HG03442 (cell line): ENCODE measurements at regions not wholly inside any gene's neighbourhood (a gene's known extent, or its start where the extent isn't known, plus 50 kb on each side); places are given as distances from the start of the nearest gene placed in this dataset.

Source experiments
- ATAC-seq: cut with Tn5 transposase; IDR thresholded peaks from one replicate; pipeline ENCODE4 v1.9.1; 2021; ENCODE audit warnings: mild to moderate bottlenecking, moderate library complexity; ENCODE audit not compliant: unreplicated experiment

DNA sequence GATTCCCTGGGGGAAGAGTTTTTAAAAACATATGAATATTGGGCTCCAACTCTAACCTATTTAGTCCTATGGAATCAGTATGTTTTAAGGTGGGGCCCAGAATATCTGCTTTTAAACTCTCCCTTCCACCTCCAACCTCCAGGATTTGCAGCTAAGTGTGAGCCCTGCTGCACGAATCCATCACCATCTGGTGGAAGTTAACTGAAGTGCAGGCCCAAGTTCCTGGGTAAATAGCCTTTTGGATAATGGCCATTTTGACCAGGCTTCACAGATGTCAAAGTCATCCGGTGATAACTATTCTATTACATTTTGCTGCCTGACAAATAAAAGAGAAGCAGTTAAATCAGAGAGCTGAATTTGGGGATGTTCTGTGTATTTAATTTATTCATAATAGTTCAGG is 58.1 kb upstream of the RMST start:
- peak; percentile 86 for ATAC-seq

- no peak for ATAC-seq
Measured at GRCh38 chr12:97408363-97408762, 54.2 kb upstream of the RMST start.

DNA sequence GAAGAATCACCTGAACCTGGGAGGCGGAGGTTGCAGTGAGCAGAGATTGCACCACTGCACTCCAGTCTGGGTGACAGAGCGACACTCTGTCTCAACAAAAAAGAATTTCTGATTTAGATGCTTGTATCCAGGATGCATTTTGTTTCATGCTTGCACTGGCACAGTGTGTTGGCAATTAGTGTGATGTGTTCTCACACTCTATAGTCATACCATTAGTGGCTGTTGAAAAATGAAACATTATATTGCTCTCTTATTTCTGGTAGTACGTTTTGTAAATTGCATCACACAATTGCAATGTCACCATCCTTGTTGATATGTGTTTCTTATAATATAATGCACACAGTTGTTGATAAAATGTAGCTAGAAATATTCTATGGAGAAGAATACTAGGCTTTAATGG is 51.3 kb upstream of the RMST start:
- no peak for ATAC-seq
